Neural cell (in vitro differentiated cells): ENCODE measurements at regions not wholly inside any gene's neighbourhood (a gene's known extent, or its start where the extent isn't known, plus 50 kb on each side); places are given as distances from the start of the nearest gene placed in this dataset.

Experiments
- H2AFZ ChIP-seq: fragments of 200-600, 300-800 bp; sonication (generic), shearing (Covaris generic); 2 replicates; pipeline ENCODE4 v1.6.0; 2014; ENCODE audit warnings: low read depth, mild to moderate bottlenecking, antibody characterized with exemption, low read length, moderate library complexity
- H3F3A ChIP-seq: fragments of 200-600 bp; shearing (Covaris generic); 2 replicates; pipeline ENCODE4 v1.6.1; 2016; ENCODE audit warnings: mild to moderate bottlenecking, moderate library complexity, mixed read lengths, antibody characterized with exemption, low read length; ENCODE audit not compliant: insufficient read depth, poor library complexity, severe bottlenecking
- H3K27ac ChIP-seq: fragments of 200-600, 300-800 bp; sonication (generic), shearing (Covaris generic); 2 replicates; pipeline ENCODE4 v1.5.1; 2014; ENCODE audit warnings: mild to moderate bottlenecking, low read length, moderate library complexity
- H3K27me3 ChIP-seq: fragments of 300-800, 200-600 bp; sonication (generic), shearing (Covaris generic); 2 replicates; pipeline ENCODE4 v1.6.0; 2014; ENCODE audit warnings: mild to moderate bottlenecking, low read depth, low read length, moderate library complexity; ENCODE audit not compliant: insufficient read depth
- H3K36me3 ChIP-seq: fragments of 300-800, 200-600 bp; sonication (generic), shearing (Covaris generic); 2 replicates; pipeline ENCODE4 v1.5.1; 2014; ENCODE audit warnings: mild to moderate bottlenecking, antibody characterized with exemption, low read length, moderate library complexity; ENCODE audit not compliant: insufficient read depth
- H3K4me2 ChIP-seq: fragments of 300-800, 200-600 bp; sonication (generic), shearing (Covaris generic); 2 replicates; pipeline ENCODE4 v1.6.0; 2014; ENCODE audit warnings: mild to moderate bottlenecking, low read length
- H3K4me3 ChIP-seq: fragments of 300-800, 200-600 bp; sonication (generic), shearing (Covaris generic); 2 replicates; pipeline ENCODE4 v1.5.1; 2014; ENCODE audit warnings: mild to moderate bottlenecking, low read length, moderate library complexity
- H3K79me2 ChIP-seq: fragments of 200-600 bp; shearing (Covaris generic); replicated peaks from 2 replicates; pipeline ENCODE4 v1.6.0; 2014; ENCODE audit warnings: mild to moderate bottlenecking, low read length, moderate library complexity; ENCODE audit not compliant: insufficient read depth
- H3K9ac ChIP-seq: fragments of 300-800, 200-600 bp; sonication (generic), shearing (Covaris generic); 2 replicates; pipeline ENCODE4 v1.6.1; 2016; ENCODE audit warnings: mild to moderate bottlenecking, low read length, mixed read lengths
- H3K9me2 ChIP-seq: fragments of 200-600 bp; shearing (Covaris generic); 2 replicates; pipeline ENCODE4 v1.6.1; 2016; ENCODE audit warnings: mild to moderate bottlenecking, low read length, mixed read lengths; ENCODE audit not compliant: insufficient read depth
- H3K9me3 ChIP-seq: fragments of 200-600, 300-800 bp; sonication (generic), shearing (Covaris generic); 2 replicates; pipeline ENCODE4 v1.6.1; 2016; ENCODE audit warnings: mild to moderate bottlenecking, mixed run types, low read length, moderate library complexity, mixed read lengths
- H4K20me1 ChIP-seq: fragments of 200-600 bp; shearing (Covaris generic); 2 replicates; pipeline ENCODE4 v1.6.1; 2016; ENCODE audit warnings: mild to moderate bottlenecking, mixed run types; ENCODE audit not compliant: insufficient read depth
- EP300 ChIP-seq: fragments of 450-650 bp; conservative IDR thresholded peaks from 2 replicates; pipeline ENCODE4 v1.6.1; 2014; ENCODE audit warnings: antibody characterized with exemption, mild to moderate bottlenecking, moderate library complexity; ENCODE audit not compliant: poor library complexity, severe bottlenecking
- EZH2 ChIP-seq: fragments of 200-600, 300-800 bp; shearing (Covaris generic), sonication (generic); IDR thresholded peaks from 2 replicates; pipeline ENCODE4 v1.6.1; 2014; ENCODE audit warnings: antibody characterized with exemption, low read length, borderline replicate concordance, mild to moderate bottlenecking; ENCODE audit not compliant: insufficient read depth, poor library complexity, severe bottlenecking
- MXI1 ChIP-seq: fragments of 450-650 bp; conservative IDR thresholded peaks from 2 replicates; pipeline ENCODE4 v1.6.1; 2014; ENCODE audit warnings: antibody characterized with exemption, mild to moderate bottlenecking; ENCODE audit not compliant: poor library complexity, severe bottlenecking
- POLR2AphosphoS5 ChIP-seq: IDR thresholded peaks from 2 replicates; pipeline ENCODE4 v1.6.1; 2012
- RAD21 ChIP-seq: fragments of 450-650 bp; conservative IDR thresholded peaks from 2 replicates; pipeline ENCODE4 v1.6.1; 2014; ENCODE audit warnings: antibody characterized with exemption, mild to moderate bottlenecking, moderate library complexity
- SMC3 ChIP-seq: fragments of 450-650 bp; conservative IDR thresholded peaks from 2 replicates; pipeline ENCODE4 v1.6.1; 2014; ENCODE audit warnings: antibody characterized with exemption, mild to moderate bottlenecking, moderate library complexity; ENCODE audit not compliant: poor library complexity
- TAF1 ChIP-seq: IDR thresholded peaks from 2 replicates; pipeline ENCODE4 v1.6.1; 2012; ENCODE audit warnings: low read depth
- TF ChIP-seq, protein P1 (sequence below): IDR thresholded peaks from 2 replicates; pipeline ENCODE4 v1.6.1; 2012; ENCODE audit warnings: borderline replicate concordance
- TF ChIP-seq, protein P2 (sequence below): fragments of 450-650 bp; IDR thresholded peaks from 2 replicates; pipeline ENCODE4 v1.5.1; 2014; ENCODE audit warnings: antibody characterized with exemption, mild to moderate bottlenecking, moderate library complexity; ENCODE audit not compliant: poor library complexity, severe bottlenecking

DNA sequence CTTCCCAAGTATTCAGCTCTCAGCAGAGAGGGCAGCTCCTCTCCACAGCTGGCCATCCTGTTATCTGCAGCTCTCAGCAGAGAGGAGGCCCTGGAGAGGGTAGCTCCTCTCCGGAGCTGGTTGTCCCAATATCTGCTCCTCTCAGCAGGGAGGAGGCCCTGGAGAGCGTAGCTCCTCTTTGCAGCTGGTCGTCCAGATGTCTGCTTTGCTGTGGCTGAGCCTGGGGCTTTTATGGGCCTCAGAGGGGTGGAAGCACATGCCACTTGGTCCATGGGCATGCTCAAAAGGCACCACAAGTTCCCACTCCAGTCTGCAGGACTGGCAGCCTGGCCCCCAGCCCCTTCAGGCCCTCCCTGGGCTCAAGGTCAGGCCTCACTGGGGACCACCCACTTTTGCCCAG lies 314.3 kb downstream of the KCNJ2 start:
- H2AFZ ChIP-seq = no peak overlapping the region
- no peaks in the 10 kb centered on the region for H4K20me1 ChIP-seq
- no peaks in the 10 kb centered on the region for H3F3A ChIP-seq
- H3K27ac ChIP-seq = no peak overlapping the region
- no peak overlapping the region for H3K4me2 ChIP-seq
- no peaks in the 10 kb centered on the region for H3K79me2 ChIP-seq
- no peaks in the 10 kb centered on the region for H3K9me2 ChIP-seq
- H3K4me3 ChIP-seq = no peak overlapping the region
- H3K9ac ChIP-seq = no peak overlapping the region
- no peaks in the 10 kb centered on the region for H3K36me3 ChIP-seq
- no peaks in the 10 kb centered on the region for H3K9me3 ChIP-seq
- TF ChIP-seq POLR2AphosphoS5 (no peak), EZH2 (no peak), EP300 (no peak), TAF1 (no peak), SMC3 (no peak), RAD21 (no peak)
- TF ChIP-seq, protein P1, sequence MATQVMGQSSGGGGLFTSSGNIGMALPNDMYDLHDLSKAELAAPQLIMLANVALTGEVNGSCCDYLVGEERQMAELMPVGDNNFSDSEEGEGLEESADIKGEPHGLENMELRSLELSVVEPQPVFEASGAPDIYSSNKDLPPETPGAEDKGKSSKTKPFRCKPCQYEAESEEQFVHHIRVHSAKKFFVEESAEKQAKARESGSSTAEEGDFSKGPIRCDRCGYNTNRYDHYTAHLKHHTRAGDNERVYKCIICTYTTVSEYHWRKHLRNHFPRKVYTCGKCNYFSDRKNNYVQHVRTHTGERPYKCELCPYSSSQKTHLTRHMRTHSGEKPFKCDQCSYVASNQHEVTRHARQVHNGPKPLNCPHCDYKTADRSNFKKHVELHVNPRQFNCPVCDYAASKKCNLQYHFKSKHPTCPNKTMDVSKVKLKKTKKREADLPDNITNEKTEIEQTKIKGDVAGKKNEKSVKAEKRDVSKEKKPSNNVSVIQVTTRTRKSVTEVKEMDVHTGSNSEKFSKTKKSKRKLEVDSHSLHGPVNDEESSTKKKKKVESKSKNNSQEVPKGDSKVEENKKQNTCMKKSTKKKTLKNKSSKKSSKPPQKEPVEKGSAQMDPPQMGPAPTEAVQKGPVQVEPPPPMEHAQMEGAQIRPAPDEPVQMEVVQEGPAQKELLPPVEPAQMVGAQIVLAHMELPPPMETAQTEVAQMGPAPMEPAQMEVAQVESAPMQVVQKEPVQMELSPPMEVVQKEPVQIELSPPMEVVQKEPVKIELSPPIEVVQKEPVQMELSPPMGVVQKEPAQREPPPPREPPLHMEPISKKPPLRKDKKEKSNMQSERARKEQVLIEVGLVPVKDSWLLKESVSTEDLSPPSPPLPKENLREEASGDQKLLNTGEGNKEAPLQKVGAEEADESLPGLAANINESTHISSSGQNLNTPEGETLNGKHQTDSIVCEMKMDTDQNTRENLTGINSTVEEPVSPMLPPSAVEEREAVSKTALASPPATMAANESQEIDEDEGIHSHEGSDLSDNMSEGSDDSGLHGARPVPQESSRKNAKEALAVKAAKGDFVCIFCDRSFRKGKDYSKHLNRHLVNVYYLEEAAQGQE = no peak
- TF ChIP-seq, protein P2, sequence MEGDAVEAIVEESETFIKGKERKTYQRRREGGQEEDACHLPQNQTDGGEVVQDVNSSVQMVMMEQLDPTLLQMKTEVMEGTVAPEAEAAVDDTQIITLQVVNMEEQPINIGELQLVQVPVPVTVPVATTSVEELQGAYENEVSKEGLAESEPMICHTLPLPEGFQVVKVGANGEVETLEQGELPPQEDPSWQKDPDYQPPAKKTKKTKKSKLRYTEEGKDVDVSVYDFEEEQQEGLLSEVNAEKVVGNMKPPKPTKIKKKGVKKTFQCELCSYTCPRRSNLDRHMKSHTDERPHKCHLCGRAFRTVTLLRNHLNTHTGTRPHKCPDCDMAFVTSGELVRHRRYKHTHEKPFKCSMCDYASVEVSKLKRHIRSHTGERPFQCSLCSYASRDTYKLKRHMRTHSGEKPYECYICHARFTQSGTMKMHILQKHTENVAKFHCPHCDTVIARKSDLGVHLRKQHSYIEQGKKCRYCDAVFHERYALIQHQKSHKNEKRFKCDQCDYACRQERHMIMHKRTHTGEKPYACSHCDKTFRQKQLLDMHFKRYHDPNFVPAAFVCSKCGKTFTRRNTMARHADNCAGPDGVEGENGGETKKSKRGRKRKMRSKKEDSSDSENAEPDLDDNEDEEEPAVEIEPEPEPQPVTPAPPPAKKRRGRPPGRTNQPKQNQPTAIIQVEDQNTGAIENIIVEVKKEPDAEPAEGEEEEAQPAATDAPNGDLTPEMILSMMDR = no peak
- no peaks in the 10 kb centered on the region for H3K27me3 ChIP-seq

DNA sequence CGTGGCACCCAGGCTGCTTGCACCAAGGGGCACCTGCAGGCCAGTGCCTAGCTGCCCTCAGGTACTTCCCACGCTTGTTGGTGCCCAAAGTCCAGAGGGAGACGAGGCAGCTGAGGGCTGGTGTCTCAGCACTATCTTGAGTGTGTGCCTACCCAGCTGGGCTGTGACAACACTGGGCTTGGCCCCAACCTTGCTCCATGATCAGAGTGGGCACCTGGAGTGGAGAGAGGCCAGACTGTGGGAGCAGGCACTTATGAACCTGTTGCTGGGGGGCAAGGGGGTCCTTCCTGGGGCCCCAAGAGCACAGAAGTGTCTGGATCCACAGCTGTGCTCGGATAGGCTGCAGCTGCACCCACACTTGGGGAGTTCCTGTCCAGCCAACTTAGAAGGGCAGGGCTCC lies 314.7 kb downstream of the KCNJ2 start:
- Histone ChIP-seq H3K27ac (no peak overlapping the region), H4K20me1 (no peaks in the 10 kb centered on the region), H3K9me3 (no peaks in the 10 kb centered on the region), H3K27me3 (no peaks in the 10 kb centered on the region), H3F3A (no peaks in the 10 kb centered on the region), H3K36me3 (no peaks in the 10 kb centered on the region), H2AFZ (no peak overlapping the region), H3K9me2 (no peaks in the 10 kb centered on the region), H3K4me3 (no peak overlapping the region), H3K4me2 (no peak overlapping the region), H3K9ac (no peak overlapping the region), H3K79me2 (no peaks in the 10 kb centered on the region)
- TF ChIP-seq MXI1 = no peak
- no peak for TF ChIP-seq EZH2
- no peak for TF ChIP-seq EP300
- no peak for TF ChIP-seq TAF1
- no peak for TF ChIP-seq POLR2AphosphoS5
- TF ChIP-seq, protein P2 = no peak
- no peak for TF ChIP-seq SMC3
- TF ChIP-seq, protein P1 = no peak
- no peak for TF ChIP-seq RAD21
